Ovary (tissue), 3 donors: ENCODE measurements at regions not wholly inside any gene's neighbourhood (a gene's known extent, or its start where the extent isn't known, plus 50 kb on each side); places are given as distances from the start of the nearest gene placed in this dataset.

Experiments used
- CTCF ChIP-seq, 3 donors: fragments of 450-650 bp in 2 of 3; fragments of 200-600 bp in 1 of 3; IDR thresholded peaks; one replicate each; pipeline versions ENCODE4 v1.5.1 to v1.8.0; 2016 to 2022; ENCODE audit warnings: antibody characterized with exemption in 3 of 3, mild to moderate bottlenecking in 1 of 3
- POLR2A ChIP-seq: fragments of 450-650 bp; IDR thresholded peaks from one replicate; pipeline ENCODE4 v1.6.1; 2017; ENCODE audit warnings: antibody characterized with exemption, mild to moderate bottlenecking, moderate library complexity
- donor health status: DM: no; HTN: no; CAD: no.

- no peak for TF ChIP-seq CTCF (IDR thresholded peaks at IDR 0.05)
- TF ChIP-seq POLR2A, result no peak
Observed at GRCh38 chr5:39521098-39521860, 96.5 kb upstream of the DAB2 start.
